ENCODE measurements at regions not wholly inside any gene's neighbourhood (a gene's known extent, or its start where the extent isn't known, plus 50 kb on each side); places are given as distances from the start of the nearest gene placed in this dataset.

GRCh38 chr10:120960725-120961124, 109.6 kb downstream of the WDR11 start:
- DNase-seq = no peak

- DNase-seq = peak in 1 of 2 experiments; percentile 0
Observed at GRCh38 chr10:120961795-120962755, 110.9 kb downstream of the WDR11 start.

- DNase-seq = no peak
Observed at GRCh38 chr10:120962756-120963593, 111.8 kb downstream of the WDR11 start.

- DNase-seq = no peak
Observed at GRCh38 chr10:120963594-120964220, 112.5 kb downstream of the WDR11 start.

GRCh38 chr10:120966657-120967045, 115.5 kb downstream of the WDR11 start:
- DNase-seq = no peak

- DNase-seq = no peak
Observed at GRCh38 chr10:120969219-120969645, 118.1 kb downstream of the WDR11 start.

GRCh38 chr10:120970595-120971529, 119.7 kb downstream of the WDR11 start:
- DNase-seq = no peak

GRCh38 chr10:120971671-120972070, 120.5 kb downstream of the WDR11 start:
- peak in 1 of 2 experiments; percentile 52 for DNase-seq

GRCh38 chr10:120972259-120972658, 121.1 kb downstream of the WDR11 start:
- no peak for DNase-seq

- DNase-seq = no peak
Observed at GRCh38 chr10:120975072-120975867, 124.1 kb downstream of the WDR11 start.

- no peak for DNase-seq
Observed at GRCh38 chr10:120975868-120976225, 124.7 kb downstream of the WDR11 start.

GRCh38 chr10:120977897-120978296, 126.7 kb downstream of the WDR11 start:
- no peak for DNase-seq

- DNase-seq = no peak
Observed at GRCh38 chr10:120978589-120979252, 127.6 kb downstream of the WDR11 start.

GRCh38 chr10:120979435-120980278, 128.5 kb downstream of the WDR11 start:
- peak; percentile 28 to 53 for DNase-seq

- DNase-seq = no peak
Observed at GRCh38 chr10:120980279-120981255, 129.4 kb downstream of the WDR11 start.

GRCh38 chr10:120981601-120982391, 130.6 kb downstream of the WDR11 start:
- DNase-seq = no peak

GRCh38 chr10:120982507-120982906, 131.3 kb downstream of the WDR11 start:
- DNase-seq = no peak

Data from NCI-H524 (cell line).